ENCODE measurements at regions not wholly inside any gene's neighbourhood (a gene's known extent, or its start where the extent isn't known, plus 50 kb on each side); places are given as distances from the start of the nearest gene placed in this dataset.

- TF ChIP-seq CTCF (conservative IDR thresholded peaks at IDR 0.05; ENCODE audit: low read depth, low read length): no peak
- no peak for TF ChIP-seq EZH2 (IDR thresholded peaks at IDR 0.05; ENCODE audit: borderline replicate concordance, low read depth, low read length, poor library complexity, severe bottlenecking)
These were observed 72.0 kb downstream of the RAP2B start for GRCh38 chr3:153233986-153234385.
